Hepatocyte (in vitro differentiated cells): ENCODE measurements at regions not wholly inside any gene's neighbourhood (a gene's known extent, or its start where the extent isn't known, plus 50 kb on each side); places are given as distances from the start of the nearest gene placed in this dataset.
"Not testable (repeated sequence)": the region's sequence is repeated elsewhere in the genome, so short reads cannot be mapped to it uniquely, and the experiment has no call there.

Experiments
- DNase-seq: peaks from one replicate; pipeline ENCODE4 v3.0.0-alpha.2; 2016; ENCODE audit warnings: low spot score
- H2AFZ ChIP-seq: fragments of 200-600 bp; sonication (generic); 2 replicates; pipeline ENCODE4 v1.6.0; 2016; ENCODE audit warnings: antibody characterized with exemption, mild to moderate bottlenecking
- H3K27ac ChIP-seq: fragments of 200-600 bp; sonication (generic); 2 replicates; pipeline ENCODE4 v1.5.1; 2016; ENCODE audit warnings: mild to moderate bottlenecking
- H3K27me3 ChIP-seq: fragments of 200-600 bp; sonication (generic); 2 replicates; pipeline ENCODE4 v1.6.1; 2016
- H3K36me3 ChIP-seq: fragments of 200-600 bp; sonication (generic); replicated peaks from 2 replicates; pipeline ENCODE4 v1.5.1; 2016; ENCODE audit warnings: low read depth; ENCODE audit not compliant: insufficient read depth
- H3K4me1 ChIP-seq: fragments of 200-600 bp; sonication (generic); 2 replicates; pipeline ENCODE4 v1.5.1; 2016; ENCODE audit warnings: mild to moderate bottlenecking, moderate library complexity; ENCODE audit not compliant: insufficient read depth
- H3K4me2 ChIP-seq: fragments of 200-600 bp; sonication (generic); 2 replicates; pipeline ENCODE4 v1.6.0; 2016
- H3K4me3 ChIP-seq: fragments of 200-600 bp; sonication (generic); 2 replicates; pipeline ENCODE4 v1.5.1; 2016; ENCODE audit warnings: mild to moderate bottlenecking
- H3K79me2 ChIP-seq: fragments of 200-600 bp; sonication (generic); 2 replicates; pipeline ENCODE4 v1.6.0; 2017; ENCODE audit warnings: mild to moderate bottlenecking
- H3K9me2 ChIP-seq: fragments of 200-600 bp; sonication (generic); replicated peaks from 2 replicates; pipeline ENCODE4 v1.6.0; 2017; ENCODE audit warnings: mild to moderate bottlenecking; ENCODE audit not compliant: insufficient read depth
- H3K9me3 ChIP-seq: fragments of 200-600 bp; sonication (generic); 2 replicates; pipeline ENCODE4 v1.5.1; 2016; ENCODE audit warnings: low read depth, mild to moderate bottlenecking
- H4K20me1 ChIP-seq: fragments of 200-600 bp; sonication (generic); 2 replicates; pipeline ENCODE4 v1.6.0; 2016; ENCODE audit warnings: mild to moderate bottlenecking; ENCODE audit not compliant: insufficient read depth, poor library complexity, severe bottlenecking
- EZH2 ChIP-seq: fragments of 200-600 bp; sonication (generic); IDR thresholded peaks from 2 replicates; pipeline ENCODE4 v1.6.1; 2016; ENCODE audit warnings: antibody characterized with exemption, mild to moderate bottlenecking, borderline replicate concordance
- EZH2phosphoT487 ChIP-seq: fragments of 200-600 bp; sonication (generic); IDR thresholded peaks from one replicate; pipeline ENCODE4 v1.6.1; 2018; ENCODE audit warnings: antibody characterized with exemption, mild to moderate bottlenecking, low read depth, moderate library complexity; ENCODE audit not compliant: unreplicated experiment, severe bottlenecking
- WGBS: methylation state at CpG from one replicate; pipeline ENCODE4 v1.1.6; 2016; ENCODE audit warnings: low lambda C conversion rate; ENCODE audit errors: missing lambda C conversion rate; 5-methylcytosine and 5-hydroxymethylcytosine counted together
- TF ChIP-seq, protein P1 (sequence below): fragments of 200-600 bp; sonication (generic); IDR thresholded peaks from 2 replicates; pipeline ENCODE4 v1.5.1; 2016; ENCODE audit warnings: antibody characterized with exemption, mild to moderate bottlenecking; ENCODE audit not compliant: poor library complexity

DNA sequence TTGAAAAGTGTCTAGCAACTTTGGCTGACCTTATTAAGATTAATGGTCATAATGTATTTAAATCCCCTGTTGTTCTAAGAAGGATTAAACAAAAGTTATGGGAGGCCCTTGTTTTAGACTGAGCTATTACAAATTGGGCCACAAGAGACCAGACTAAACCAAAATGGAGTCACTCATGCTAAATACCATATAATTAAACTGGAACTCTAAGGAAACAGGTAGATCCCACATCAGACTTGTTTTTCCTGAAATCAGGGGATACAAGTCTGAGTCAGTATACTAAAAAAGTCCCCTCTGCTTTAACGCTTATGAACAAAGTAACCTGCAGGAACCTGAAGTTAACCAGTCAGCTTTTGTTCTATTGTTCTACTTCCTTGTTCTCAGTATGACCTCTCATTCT is 305.9 kb upstream of the SGCG start:
- Histone ChIP-seq H4K20me1 (no peaks in the 10 kb centered on the region), H3K4me3 (no peak overlapping the region)
- no peak for TF ChIP-seq EZH2phosphoT487
- TF ChIP-seq, protein P1, sequence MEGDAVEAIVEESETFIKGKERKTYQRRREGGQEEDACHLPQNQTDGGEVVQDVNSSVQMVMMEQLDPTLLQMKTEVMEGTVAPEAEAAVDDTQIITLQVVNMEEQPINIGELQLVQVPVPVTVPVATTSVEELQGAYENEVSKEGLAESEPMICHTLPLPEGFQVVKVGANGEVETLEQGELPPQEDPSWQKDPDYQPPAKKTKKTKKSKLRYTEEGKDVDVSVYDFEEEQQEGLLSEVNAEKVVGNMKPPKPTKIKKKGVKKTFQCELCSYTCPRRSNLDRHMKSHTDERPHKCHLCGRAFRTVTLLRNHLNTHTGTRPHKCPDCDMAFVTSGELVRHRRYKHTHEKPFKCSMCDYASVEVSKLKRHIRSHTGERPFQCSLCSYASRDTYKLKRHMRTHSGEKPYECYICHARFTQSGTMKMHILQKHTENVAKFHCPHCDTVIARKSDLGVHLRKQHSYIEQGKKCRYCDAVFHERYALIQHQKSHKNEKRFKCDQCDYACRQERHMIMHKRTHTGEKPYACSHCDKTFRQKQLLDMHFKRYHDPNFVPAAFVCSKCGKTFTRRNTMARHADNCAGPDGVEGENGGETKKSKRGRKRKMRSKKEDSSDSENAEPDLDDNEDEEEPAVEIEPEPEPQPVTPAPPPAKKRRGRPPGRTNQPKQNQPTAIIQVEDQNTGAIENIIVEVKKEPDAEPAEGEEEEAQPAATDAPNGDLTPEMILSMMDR, result no peak
- no peak for TF ChIP-seq EZH2

DNA sequence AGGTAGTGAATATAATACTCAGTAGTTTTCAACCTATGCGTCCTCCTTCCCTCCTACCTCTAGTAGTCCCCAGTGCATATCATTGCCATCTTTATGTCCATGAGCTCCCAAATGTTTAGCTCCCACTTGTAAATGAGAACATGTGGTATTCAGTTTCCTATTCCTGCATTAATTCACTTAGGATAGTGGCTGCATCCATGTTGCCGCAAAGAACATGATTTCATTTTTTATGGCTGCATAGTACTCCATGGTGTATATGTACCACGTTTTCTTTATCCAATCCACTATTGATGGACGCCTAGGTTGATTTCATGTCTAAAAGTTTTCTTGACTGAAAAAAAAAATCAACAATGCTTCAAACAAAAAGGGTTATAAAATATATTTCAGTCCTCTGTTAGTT is 303.4 kb upstream of the SGCG start:
- Histone ChIP-seq H3K9me3 (no peaks in the 10 kb centered on the region), H3K27me3 (no peaks in the 10 kb centered on the region), H3K79me2 (no peaks in the 10 kb centered on the region), H3K27ac (no peak overlapping the region), H3K9me2 (no peaks in the 10 kb centered on the region), H4K20me1 (no peaks in the 10 kb centered on the region), H2AFZ (no peak overlapping the region), H3K4me3 (no peak overlapping the region), H3K4me2 (no peak overlapping the region), H3K4me1 (no peaks in the 10 kb centered on the region), H3K36me3 (no peaks in the 10 kb centered on the region)
- 89% methylated on average over 4 of the region's 4 CpGs for WGBS
- DNase-seq, result no peak
- no peak for TF ChIP-seq EZH2
- no peak for TF ChIP-seq EZH2phosphoT487
- TF ChIP-seq, protein P1, result no peak

More for the DNA sequence above, 305.9 kb upstream of the SGCG start:
- H3K9me2 ChIP-seq, result no peaks in the 10 kb centered on the region
- no peak overlapping the region for H3K4me2 ChIP-seq
- no peak overlapping the region for H3K27ac ChIP-seq
- no peak overlapping the region for H2AFZ ChIP-seq
- H3K79me2 ChIP-seq, result no peaks in the 10 kb centered on the region
- no peaks in the 10 kb centered on the region for H3K4me1 ChIP-seq
- H3K9me3 ChIP-seq, result no peaks in the 10 kb centered on the region
- no peak for DNase-seq
- WGBS, result 88% methylated on average over 1 of the region's 1 CpG
- H3K27me3 ChIP-seq, result no peaks in the 10 kb centered on the region
- no peaks in the 10 kb centered on the region for H3K36me3 ChIP-seq

DNA sequence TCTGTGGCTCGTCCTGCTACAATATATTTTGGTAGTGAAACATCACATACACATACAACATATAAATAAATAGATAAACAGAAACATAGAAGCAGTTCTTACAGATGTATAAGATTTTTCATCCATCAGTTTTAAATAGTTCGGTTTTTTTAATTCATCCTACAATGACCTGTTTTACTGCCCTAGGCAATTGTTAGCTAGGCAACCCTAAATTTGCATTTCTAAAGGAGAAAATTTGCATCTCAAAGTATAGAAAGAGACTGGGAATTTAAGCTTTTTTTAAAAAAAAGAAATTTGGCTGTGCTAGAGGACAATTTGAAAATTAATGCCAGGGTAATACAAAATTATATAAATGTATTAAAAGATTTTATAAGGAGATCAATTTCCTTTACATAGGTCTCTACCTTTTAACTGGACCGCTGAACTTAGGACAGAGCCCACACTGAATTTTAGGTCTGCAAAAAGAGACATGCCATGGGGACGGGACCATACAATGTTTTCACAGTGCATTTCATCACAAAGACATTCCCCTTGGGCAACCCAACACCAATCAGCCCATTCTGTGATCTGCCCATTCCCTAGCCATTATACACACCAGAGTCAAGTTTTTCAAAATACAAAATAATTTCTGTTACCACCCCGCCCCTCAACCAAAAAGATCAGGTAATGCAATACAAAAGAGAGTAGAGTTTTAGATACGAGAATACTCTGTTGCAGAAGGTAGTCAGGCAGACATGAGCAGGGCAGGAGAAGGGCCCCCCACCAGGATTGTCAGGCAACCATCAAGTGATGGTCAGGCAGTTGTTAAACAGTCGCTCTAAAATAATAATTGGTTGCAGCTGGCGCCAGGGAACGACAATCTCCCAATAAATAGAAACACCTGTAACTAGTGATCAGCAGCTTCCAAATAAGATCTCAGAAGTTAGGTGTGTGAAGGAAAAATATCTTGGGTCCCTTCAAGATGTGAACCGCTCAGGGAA is 299.7 kb upstream of the SGCG start:
- Histone ChIP-seq H3K9me2 (no peaks in the 10 kb centered on the region), H3K36me3 (no peaks in the 10 kb centered on the region), H3K4me2 (no peak overlapping the region), H4K20me1 (no peaks in the 10 kb centered on the region), H3K27me3 (no peaks in the 10 kb centered on the region), H3K9me3 (peaks cover 3% of the 10 kb centered on the region), H2AFZ (no peak overlapping the region), H3K4me1 (no peaks in the 10 kb centered on the region), H3K79me2 (no peaks in the 10 kb centered on the region), H3K4me3 (no peak overlapping the region), H3K27ac (no peak overlapping the region)
- TF ChIP-seq EZH2phosphoT487 (no peak), EZH2 (no peak)
- TF ChIP-seq, protein P1, result no peak
- no peak for DNase-seq
- 73% methylated on average over 10 of the region's 10 CpGs for WGBS

DNA sequence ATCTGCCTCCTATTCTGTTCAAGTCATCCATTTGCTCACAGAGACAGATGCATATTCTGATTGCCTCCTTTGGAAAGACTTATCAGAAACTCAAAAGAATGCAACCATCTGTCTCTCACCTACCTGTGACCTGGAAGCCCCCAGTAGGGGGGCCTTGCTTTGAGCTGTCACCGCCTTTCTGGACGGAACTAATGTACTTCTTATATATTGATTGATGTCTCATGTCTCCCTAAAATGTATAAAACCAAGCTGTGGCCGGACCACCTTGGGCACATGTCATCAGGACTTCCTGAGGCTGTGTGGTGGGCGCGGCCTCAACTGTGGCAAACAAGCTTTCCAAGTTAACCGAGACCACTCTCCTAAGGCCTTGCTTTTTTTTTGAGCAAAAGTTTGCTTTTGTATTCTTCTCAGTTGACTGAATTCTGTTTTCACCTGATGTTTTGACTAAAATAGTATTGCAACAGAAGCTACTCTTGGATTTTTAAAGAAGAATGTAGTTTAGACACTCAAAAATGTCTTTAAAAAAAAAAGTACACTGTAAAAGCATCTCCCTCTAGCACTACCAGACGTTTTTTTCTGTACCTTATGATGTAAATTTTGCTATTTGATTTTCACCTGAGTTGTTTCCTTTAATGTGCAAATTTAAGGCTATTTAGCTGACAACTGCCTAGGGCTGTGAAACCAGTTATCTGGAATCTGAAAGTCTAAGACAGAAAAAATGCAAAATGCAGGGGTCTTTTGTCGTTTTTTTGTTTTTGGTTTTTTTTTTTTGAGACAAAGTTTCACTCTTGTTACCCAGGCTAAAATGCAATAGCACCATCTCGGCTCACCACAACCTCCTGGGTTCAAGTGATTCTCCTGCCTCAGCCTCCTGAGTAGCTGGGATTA is 298.8 kb upstream of the SGCG start:
- not testable (repeated sequence) for H3K79me2 ChIP-seq, H3K4me1 ChIP-seq, H3K27ac ChIP-seq, H3K9me2 ChIP-seq, H4K20me1 ChIP-seq, H3K27me3 ChIP-seq, H3K36me3 ChIP-seq, H3K9me3 ChIP-seq, H2AFZ ChIP-seq, H3K4me3 ChIP-seq, DNase-seq, H3K4me2 ChIP-seq
- 57% methylated on average over 9 of the region's 9 CpGs for WGBS
